ENCODE measurements at regions not wholly inside any gene's neighbourhood (a gene's known extent, or its start where the extent isn't known, plus 50 kb on each side); places are given as distances from the start of the nearest gene placed in this dataset.

- no peaks in the 10 kb centered on the region for H3K4me1 Mint-ChIP-seq
- POLR2A ChIA-PET, result no interaction called here
- peaks cover 10% of the 10 kb centered on the region for H3K9me3 Mint-ChIP-seq
- no peak overlapping the region for H3K27ac Mint-ChIP-seq
- CTCF ChIA-PET, result no interaction called here
- no peak for DNase-seq (ENCODE audit: low spot score)
- no peak for ATAC-seq
- 0 out of 2 replicates have a peak, but pooled peaks cover 2% of the 10 kb centered on the region for H3K36me3 Mint-ChIP-seq
- peaks cover 4% of the 10 kb centered on the region; the same call in 1 of the 2 replicates for H3K27me3 Mint-ChIP-seq (ENCODE audit: low read depth)
- no peak overlapping the region for H3K4me3 Mint-ChIP-seq
- TF ChIP-seq SMAD3 (CRISPR knock-in tag; IDR thresholded peaks at IDR 0.05; ENCODE audit: borderline replicate concordance) (no peak), MXD4 (CRISPR knock-in tag; IDR thresholded peaks at IDR 0.05; ENCODE audit: borderline replicate concordance) (no peak), ETV6 (CRISPR knock-in tag; IDR thresholded peaks at IDR 0.05) (no peak), JUN (CRISPR knock-in tag; IDR thresholded peaks at IDR 0.05) (no peak)
These were observed 397.4 kb downstream of the PCNX1 start for GRCh38 chr14:71304690-71305089.

- POLR2A ChIA-PET, result no interaction called here
- H3K27me3 Mint-ChIP-seq (ENCODE audit: low read depth), result peaks cover 4% of the 10 kb centered on the region; the same call in 1 of the 2 replicates
- CTCF ChIA-PET, result interaction anchor here (3.4 kb wide), 1 partner anchor 142 kb away, joined by 28 read pairs; no protein-coding TSS in a partner anchor
- TF ChIP-seq AFF4 (CRISPR knock-in tag; IDR thresholded peaks at IDR 0.05; ENCODE audit: borderline replicate concordance) (no peak), USF2 (CRISPR knock-in tag; IDR thresholded peaks at IDR 0.05) (no peak), ZNF232 (CRISPR knock-in tag; IDR thresholded peaks at IDR 0.05) (no peak), ARID4B (CRISPR knock-in tag; IDR thresholded peaks at IDR 0.05; ENCODE audit: borderline replicate concordance) (no peak), ATF3 (CRISPR knock-in tag; conservative IDR thresholded peaks at IDR 0.05) (no peak), HMGA2 (CRISPR knock-in tag; IDR thresholded peaks at IDR 0.05) (no peak), FOXP4 (CRISPR knock-in tag; IDR thresholded peaks at IDR 0.05) (no peak), NFYB (CRISPR knock-in tag; conservative IDR thresholded peaks at IDR 0.05; ENCODE audit: low read depth) (no peak), GRHL2 (CRISPR knock-in tag; IDR thresholded peaks at IDR 0.05; ENCODE audit: insufficient replicate concordance, severe bottlenecking) (no peak), NFATC4 (CRISPR knock-in tag; IDR thresholded peaks at IDR 0.05) (no peak), MLX (CRISPR knock-in tag; IDR thresholded peaks at IDR 0.05) (no peak), FOXK1 (CRISPR knock-in tag; IDR thresholded peaks at IDR 0.05) (no peak), MXD4 (CRISPR knock-in tag; IDR thresholded peaks at IDR 0.05; ENCODE audit: borderline replicate concordance) (no peak), MYBL2 (CRISPR knock-in tag; IDR thresholded peaks at IDR 0.05) (no peak), NR1H2 (CRISPR knock-in tag; IDR thresholded peaks at IDR 0.05) (no peak), ZNF263 (CRISPR knock-in tag; IDR thresholded peaks at IDR 0.05; ENCODE audit: low read depth) (no peak), STAT6 (CRISPR knock-in tag; conservative IDR thresholded peaks at IDR 0.05; ENCODE audit: low read depth) (no peak), SMAD4 (CRISPR knock-in tag; IDR thresholded peaks at IDR 0.05) (no peak)
These were observed 401.4 kb downstream of the PCNX1 start for GRCh38 chr14:71308671-71309070.

More at GRCh38 chr14:71308671-71309070, 401.4 kb downstream of the PCNX1 start:
- ATAC-seq (no peak), DNase-seq (ENCODE audit: low spot score) (no peak)
- Mint-ChIP-seq H3K4me3 (no peak overlapping the region), H3K9me3 (peaks cover 22% of the 10 kb centered on the region), H3K36me3 (0 out of 2 replicates have a peak, but pooled peaks cover 2% of the 10 kb centered on the region), H3K4me1 (no peaks in the 10 kb centered on the region), H3K27ac (no peak overlapping the region)

Data from WTC11 (cell line).